ENCODE measurements at regions not wholly inside any gene's neighbourhood (a gene's known extent, or its start where the extent isn't known, plus 50 kb on each side); places are given as distances from the start of the nearest gene placed in this dataset.

DNA sequence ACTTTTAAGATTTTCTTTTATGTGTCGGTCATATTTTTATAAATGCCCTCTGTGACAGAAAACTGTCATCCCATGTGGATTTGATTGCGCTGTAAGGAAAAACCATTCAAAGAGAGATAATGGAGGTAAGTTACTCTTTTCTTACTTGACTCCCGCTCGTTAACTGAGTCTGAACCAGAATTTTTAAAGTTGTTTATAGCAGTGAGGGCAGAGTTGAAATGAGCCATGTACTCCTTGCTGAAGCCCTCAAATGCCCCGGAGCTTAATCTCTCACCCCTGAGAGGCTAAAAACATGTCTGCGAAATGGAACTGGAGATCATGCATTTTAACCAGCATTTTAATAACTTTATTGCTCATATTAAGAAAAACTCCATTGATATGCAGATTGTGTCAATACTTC lies 320.0 kb upstream of the SOX11 start:
- H3K27ac ChIP-seq (ENCODE audit: low read length): no peak overlapping the region
- no peaks in the 10 kb centered on the region for H3K9me3 ChIP-seq (ENCODE audit: insufficient read depth, low read length, severe bottlenecking)
- no peak overlapping the region for H3K4me3 ChIP-seq (ENCODE audit: low read depth in 1 of 2, low read length in 2 of 2)
- H3K36me3 ChIP-seq (ENCODE audit: insufficient read depth, low read length): no peaks in the 10 kb centered on the region
- ATAC-seq (ENCODE audit: insufficient read depth, low read depth): no peak
- H3K27me3 ChIP-seq (ENCODE audit: insufficient read depth, low read length, poor library complexity): no peaks in the 10 kb centered on the region
- TF ChIP-seq CTCF (IDR thresholded peaks at IDR 0.05; ENCODE audit: borderline replicate concordance, extremely low read depth, low read length, poor library complexity, severe bottlenecking): no peak
- no peak for TF ChIP-seq EZH2 (IDR thresholded peaks at IDR 0.05; ENCODE audit: borderline replicate concordance, low read depth, low read length, severe bottlenecking)
- no peak overlapping the region for H2AFZ ChIP-seq (ENCODE audit: low read depth, low read length)
- DNase-seq: no peak
- H4K20me1 ChIP-seq (ENCODE audit: insufficient read depth, low read length): no peaks in the 10 kb centered on the region
- no peak overlapping the region for H3K4me2 ChIP-seq (ENCODE audit: insufficient read depth, low read length)
- no peaks in the 10 kb centered on the region for H3K4me1 ChIP-seq (ENCODE audit: insufficient read depth, low read length)
- H3K9ac ChIP-seq (ENCODE audit: low read depth, low read length): no peak overlapping the region
- no peaks in the 10 kb centered on the region for H3K79me2 ChIP-seq (ENCODE audit: insufficient read depth, low read length)

DNA sequence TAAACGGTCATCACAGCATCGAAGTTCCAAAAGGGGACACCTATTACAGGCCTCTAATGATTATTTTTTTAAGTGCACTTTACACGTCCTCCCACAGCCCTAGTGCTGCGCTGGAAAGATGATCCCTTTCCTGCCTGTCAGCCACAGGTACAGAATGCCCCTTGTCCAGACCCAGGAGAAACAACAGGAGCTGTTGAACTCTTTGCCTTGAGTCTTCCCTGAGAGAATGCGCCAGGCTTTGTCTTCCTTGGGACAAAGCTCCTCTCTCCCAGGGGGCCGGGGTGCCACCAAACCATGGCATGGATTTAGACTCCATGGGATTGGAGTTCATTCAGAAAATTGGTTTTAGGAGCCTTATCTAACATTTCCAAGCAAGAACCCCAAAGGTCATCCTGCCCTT lies 319.0 kb upstream of the SOX11 start:
- TF ChIP-seq EZH2 (IDR thresholded peaks at IDR 0.05; ENCODE audit: borderline replicate concordance, low read depth, low read length, severe bottlenecking) (no peak), CTCF (IDR thresholded peaks at IDR 0.05; ENCODE audit: borderline replicate concordance, extremely low read depth, low read length, poor library complexity, severe bottlenecking) (no peak)
- H3K9ac ChIP-seq (ENCODE audit: low read depth, low read length): no peak overlapping the region
- no peak overlapping the region for H3K4me2 ChIP-seq (ENCODE audit: insufficient read depth, low read length)
- H3K27ac ChIP-seq (ENCODE audit: low read length): no peak overlapping the region
- H2AFZ ChIP-seq (ENCODE audit: low read depth, low read length): no peak overlapping the region
- no peaks in the 10 kb centered on the region for H3K4me1 ChIP-seq (ENCODE audit: insufficient read depth, low read length)
- no peak for DNase-seq
- H3K36me3 ChIP-seq (ENCODE audit: insufficient read depth, low read length): no peaks in the 10 kb centered on the region
- no peak for ATAC-seq (ENCODE audit: insufficient read depth, low read depth)
- no peaks in the 10 kb centered on the region for H3K79me2 ChIP-seq (ENCODE audit: insufficient read depth, low read length)
- H3K9me3 ChIP-seq (ENCODE audit: insufficient read depth, low read length, severe bottlenecking): no peaks in the 10 kb centered on the region
- no peaks in the 10 kb centered on the region for H3K27me3 ChIP-seq (ENCODE audit: insufficient read depth, low read length, poor library complexity)
- no peaks in the 10 kb centered on the region for H4K20me1 ChIP-seq (ENCODE audit: insufficient read depth, low read length)
- no peak overlapping the region for H3K4me3 ChIP-seq (ENCODE audit: low read depth in 1 of 2, low read length in 2 of 2)

DNA sequence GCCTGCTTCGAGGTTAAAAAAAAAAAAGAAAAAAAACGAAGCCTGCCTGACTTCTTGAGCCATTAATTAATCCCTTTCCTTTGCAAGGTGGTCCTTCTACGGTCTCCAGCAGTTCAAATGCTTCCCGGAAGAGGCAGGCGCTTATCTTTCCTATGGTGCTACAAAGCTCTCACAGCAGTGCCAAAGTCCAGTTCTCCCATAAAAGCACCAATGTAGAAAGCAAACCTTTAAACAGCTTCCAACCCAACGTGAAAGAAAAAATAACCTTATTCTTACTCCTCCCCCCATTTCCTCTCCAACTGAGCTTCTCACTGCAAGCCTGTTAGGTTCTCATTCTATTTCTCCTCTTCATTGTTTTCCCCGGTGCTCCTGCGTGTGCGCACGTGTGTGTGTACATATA lies 317.4 kb upstream of the SOX11 start:
- Histone ChIP-seq H3K36me3 (ENCODE audit: insufficient read depth, low read length) (no peaks in the 10 kb centered on the region), H3K9me3 (ENCODE audit: insufficient read depth, low read length, severe bottlenecking) (no peaks in the 10 kb centered on the region), H3K4me2 (ENCODE audit: insufficient read depth, low read length) (no peak overlapping the region), H3K27me3 (ENCODE audit: insufficient read depth, low read length, poor library complexity) (no peaks in the 10 kb centered on the region), H3K79me2 (ENCODE audit: insufficient read depth, low read length) (no peaks in the 10 kb centered on the region), H2AFZ (ENCODE audit: low read depth, low read length) (no peak overlapping the region), H4K20me1 (ENCODE audit: insufficient read depth, low read length) (no peaks in the 10 kb centered on the region), H3K27ac (ENCODE audit: low read length) (no peak overlapping the region), H3K4me3 (ENCODE audit: low read depth in 1 of 2, low read length in 2 of 2) (no peak overlapping the region), H3K9ac (ENCODE audit: low read depth, low read length) (no peak overlapping the region), H3K4me1 (ENCODE audit: insufficient read depth, low read length) (no peaks in the 10 kb centered on the region)
- DNase-seq (no peak), ATAC-seq (ENCODE audit: insufficient read depth, low read depth) (no peak)
- TF ChIP-seq CTCF (IDR thresholded peaks at IDR 0.05; ENCODE audit: borderline replicate concordance, extremely low read depth, low read length, poor library complexity, severe bottlenecking): no peak
- no peak for TF ChIP-seq EZH2 (IDR thresholded peaks at IDR 0.05; ENCODE audit: borderline replicate concordance, low read depth, low read length, severe bottlenecking)

DNA sequence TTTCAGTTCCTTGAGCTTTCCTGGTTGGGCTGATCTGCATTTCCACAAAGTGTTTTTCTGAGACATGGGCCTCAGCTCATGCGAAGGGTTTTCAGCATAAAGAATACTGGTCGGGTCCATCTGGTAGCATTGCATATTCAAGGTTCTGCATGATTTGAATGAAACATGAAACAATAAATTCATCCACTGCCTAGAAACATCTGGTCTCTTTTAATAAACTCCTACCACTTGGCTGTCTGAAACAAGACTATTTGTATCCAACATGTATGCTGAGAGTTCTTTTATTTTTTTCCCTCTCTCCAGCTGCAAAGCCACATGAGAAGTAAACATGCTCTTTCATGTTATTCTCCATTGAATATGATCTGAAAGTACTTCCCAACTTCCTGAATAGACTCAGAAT lies 314.9 kb upstream of the SOX11 start:
- TF ChIP-seq EZH2 (IDR thresholded peaks at IDR 0.05; ENCODE audit: borderline replicate concordance, low read depth, low read length, severe bottlenecking) (no peak), CTCF (IDR thresholded peaks at IDR 0.05; ENCODE audit: borderline replicate concordance, extremely low read depth, low read length, poor library complexity, severe bottlenecking) (no peak)
- H3K9ac ChIP-seq (ENCODE audit: low read depth, low read length): no peak overlapping the region
- H3K36me3 ChIP-seq (ENCODE audit: insufficient read depth, low read length): no peaks in the 10 kb centered on the region
- no peak overlapping the region for H3K4me3 ChIP-seq (ENCODE audit: low read depth in 1 of 2, low read length in 2 of 2)
- no peak overlapping the region for H2AFZ ChIP-seq (ENCODE audit: low read depth, low read length)
- H3K27ac ChIP-seq (ENCODE audit: low read length): no peak overlapping the region
- H4K20me1 ChIP-seq (ENCODE audit: insufficient read depth, low read length): no peaks in the 10 kb centered on the region
- H3K27me3 ChIP-seq (ENCODE audit: insufficient read depth, low read length, poor library complexity): no peaks in the 10 kb centered on the region
- H3K4me2 ChIP-seq (ENCODE audit: insufficient read depth, low read length): no peak overlapping the region
- no peaks in the 10 kb centered on the region for H3K9me3 ChIP-seq (ENCODE audit: insufficient read depth, low read length, severe bottlenecking)
- DNase-seq: no peak
- H3K4me1 ChIP-seq (ENCODE audit: insufficient read depth, low read length): no peaks in the 10 kb centered on the region
- ATAC-seq (ENCODE audit: insufficient read depth, low read depth): no peak
- no peaks in the 10 kb centered on the region for H3K79me2 ChIP-seq (ENCODE audit: insufficient read depth, low read length)

All from DND-41 (cell line).